ENCODE measurements at regions not wholly inside any gene's neighbourhood (a gene's known extent, or its start where the extent isn't known, plus 50 kb on each side); places are given as distances from the start of the nearest gene placed in this dataset.
A peak's percentile ranks its signal among the peaks of the same experiment; 100 is the strongest.

DNA sequence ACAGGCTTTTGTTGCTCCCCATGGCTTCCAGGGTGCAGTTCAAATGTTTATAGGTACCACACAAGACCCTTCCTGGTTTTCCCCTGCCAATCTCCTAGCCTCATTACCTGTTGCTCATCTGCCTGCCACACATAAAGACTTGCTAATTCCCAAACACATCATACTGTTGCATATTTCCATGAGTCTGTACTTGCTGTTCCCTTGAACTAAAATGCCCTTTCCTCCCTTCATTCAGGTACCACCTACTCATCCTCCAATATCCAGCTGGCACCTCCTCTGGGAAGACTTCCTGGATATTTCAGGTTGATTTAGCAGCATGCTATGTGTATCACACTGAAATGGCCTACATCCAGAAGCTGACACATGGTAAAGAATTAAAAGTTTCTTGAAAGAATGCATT is 206.4 kb upstream of the NFE2L3 start:
- TF ChIP-seq, protein P1, sequence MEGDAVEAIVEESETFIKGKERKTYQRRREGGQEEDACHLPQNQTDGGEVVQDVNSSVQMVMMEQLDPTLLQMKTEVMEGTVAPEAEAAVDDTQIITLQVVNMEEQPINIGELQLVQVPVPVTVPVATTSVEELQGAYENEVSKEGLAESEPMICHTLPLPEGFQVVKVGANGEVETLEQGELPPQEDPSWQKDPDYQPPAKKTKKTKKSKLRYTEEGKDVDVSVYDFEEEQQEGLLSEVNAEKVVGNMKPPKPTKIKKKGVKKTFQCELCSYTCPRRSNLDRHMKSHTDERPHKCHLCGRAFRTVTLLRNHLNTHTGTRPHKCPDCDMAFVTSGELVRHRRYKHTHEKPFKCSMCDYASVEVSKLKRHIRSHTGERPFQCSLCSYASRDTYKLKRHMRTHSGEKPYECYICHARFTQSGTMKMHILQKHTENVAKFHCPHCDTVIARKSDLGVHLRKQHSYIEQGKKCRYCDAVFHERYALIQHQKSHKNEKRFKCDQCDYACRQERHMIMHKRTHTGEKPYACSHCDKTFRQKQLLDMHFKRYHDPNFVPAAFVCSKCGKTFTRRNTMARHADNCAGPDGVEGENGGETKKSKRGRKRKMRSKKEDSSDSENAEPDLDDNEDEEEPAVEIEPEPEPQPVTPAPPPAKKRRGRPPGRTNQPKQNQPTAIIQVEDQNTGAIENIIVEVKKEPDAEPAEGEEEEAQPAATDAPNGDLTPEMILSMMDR (conservative IDR thresholded peaks at IDR 0.05; ENCODE audit: control insufficient read depth, insufficient read depth, low read depth, low read length) = no peak
- no peak for DNase-seq (ENCODE audit: low read depth)

GRCh38 chr7:25946181-25946580 is 205.8 kb upstream of the NFE2L3 start:
- no peak overlapping the region for H3K4me3 ChIP-seq (ENCODE audit: control insufficient read depth, low read depth, low read length)
- DNase-seq (ENCODE audit: low read depth) = no peak
- TF ChIP-seq, protein P1 (conservative IDR thresholded peaks at IDR 0.05; ENCODE audit: control insufficient read depth, insufficient read depth, low read depth, low read length) = no peak

More for the DNA sequence above, 206.4 kb upstream of the NFE2L3 start:
- H3K4me3 ChIP-seq (ENCODE audit: control insufficient read depth, low read depth, low read length) = no peak overlapping the region

DNA sequence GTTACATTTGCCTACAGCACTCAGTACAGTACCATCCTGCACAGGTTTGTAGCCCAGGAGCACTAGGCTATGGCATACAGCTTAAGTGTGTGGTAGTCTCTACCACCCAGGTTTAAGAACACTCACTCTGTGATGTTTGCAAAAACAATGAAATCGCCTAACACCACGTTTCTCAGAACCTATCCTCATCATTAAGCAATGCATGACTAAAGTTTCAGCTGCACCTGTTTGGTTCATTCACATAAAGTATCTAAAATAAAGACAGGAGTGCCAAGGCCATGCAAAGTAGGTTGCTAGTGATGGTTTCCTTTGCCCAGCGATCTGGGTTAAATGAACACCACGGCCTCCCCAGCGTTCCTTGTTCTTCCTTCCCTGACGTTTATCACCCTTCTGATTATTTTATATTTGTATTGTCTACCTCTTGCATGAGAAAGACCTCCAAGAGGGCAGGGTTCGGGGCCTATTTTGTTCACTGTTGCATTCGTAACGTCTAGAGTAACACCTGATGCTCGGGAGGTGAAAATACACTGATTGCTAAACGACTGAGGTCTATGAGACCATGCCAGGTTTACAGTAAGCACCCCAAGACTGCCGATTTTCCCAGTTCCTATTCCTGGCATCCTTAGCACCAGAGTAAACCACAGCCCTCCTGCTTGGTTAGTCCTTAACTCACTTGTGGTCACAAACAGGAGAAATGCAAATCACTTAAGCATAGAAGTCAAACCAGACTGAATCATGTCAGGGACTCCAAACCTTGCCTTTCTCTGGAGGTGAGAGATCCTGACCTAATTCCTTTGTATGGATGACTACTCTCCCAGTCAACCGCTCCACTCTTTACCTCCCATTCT is 204.1 kb upstream of the NFE2L3 start:
- TF ChIP-seq, protein P1 (conservative IDR thresholded peaks at IDR 0.05; ENCODE audit: control insufficient read depth, insufficient read depth, low read depth, low read length) = no peak
- H3K4me3 ChIP-seq (ENCODE audit: control insufficient read depth, low read depth, low read length) = no peak overlapping the region
- DNase-seq (ENCODE audit: low read depth) = no peak

GRCh38 chr7:25949736-25950487 is 202.1 kb upstream of the NFE2L3 start:
- TF ChIP-seq, protein P1 (conservative IDR thresholded peaks at IDR 0.05; ENCODE audit: control insufficient read depth, insufficient read depth, low read depth, low read length) = no peak
- no peak for DNase-seq (ENCODE audit: low read depth)
- H3K4me3 ChIP-seq (ENCODE audit: control insufficient read depth, low read depth, low read length) = peak overlapping the region; percentile 79

DNA sequence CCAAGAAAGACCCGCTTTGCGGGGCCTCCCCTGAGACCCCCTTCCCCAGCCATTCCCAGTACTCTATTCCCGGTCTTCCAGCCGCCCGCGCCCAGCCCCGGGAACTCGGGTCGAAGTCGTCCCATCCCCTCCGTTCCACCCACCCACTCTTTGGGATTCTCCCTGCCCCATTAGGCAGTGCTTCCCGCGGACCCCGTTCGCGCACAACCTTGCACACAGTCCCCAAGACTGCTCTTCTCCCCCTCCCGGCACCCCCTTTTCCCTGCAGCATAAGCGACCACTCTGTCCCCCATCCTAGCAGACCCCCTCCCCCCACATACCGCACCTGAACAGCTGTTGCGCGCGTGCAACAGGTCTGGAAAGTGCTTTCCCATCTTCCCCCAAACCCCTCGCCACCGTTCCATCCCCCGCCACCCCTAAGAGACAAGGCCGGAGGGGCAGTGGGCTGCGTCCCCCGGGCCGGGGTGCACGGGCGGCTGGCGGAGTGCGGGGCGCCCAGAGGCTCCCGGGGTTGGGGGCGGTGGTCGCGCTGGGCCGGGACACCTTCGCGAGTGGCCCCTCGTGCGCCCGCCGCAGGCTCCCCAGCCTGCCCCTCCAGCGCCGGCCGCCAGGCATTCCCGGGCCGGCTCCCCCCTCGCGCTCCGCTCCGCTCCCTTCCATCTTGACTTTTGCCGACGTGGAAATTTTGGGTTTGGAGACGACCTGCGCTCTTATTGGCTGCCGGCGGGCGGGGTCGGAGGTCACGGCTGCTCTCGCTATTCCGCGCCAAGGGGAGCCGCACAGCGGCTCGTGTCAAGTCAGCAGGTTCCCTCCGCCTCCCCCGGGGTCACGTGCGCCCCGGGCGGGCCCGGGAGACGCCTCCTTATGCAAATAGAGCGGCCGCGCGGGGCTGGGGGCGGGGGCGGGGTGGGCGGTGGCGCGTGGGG is 201.2 kb upstream of the NFE2L3 start:
- H3K4me3 ChIP-seq (ENCODE audit: control insufficient read depth, low read depth, low read length) = peak overlapping the region; percentile 79
- DNase-seq (ENCODE audit: low read depth) = peak; percentile 85
- TF ChIP-seq, protein P1 (conservative IDR thresholded peaks at IDR 0.05; ENCODE audit: control insufficient read depth, insufficient read depth, low read depth, low read length) = no peak
